Activated naive CD8-positive, alpha-beta T cell treated with anti-CD3 and anti-CD28 coated beads for 36 hours (primary cell): ENCODE measurements at regions not wholly inside any gene's neighbourhood (a gene's known extent, or its start where the extent isn't known, plus 50 kb on each side); places are given as distances from the start of the nearest gene placed in this dataset.

Source experiments
- DNase-seq: peaks from one replicate; pipeline ENCODE4 v3.0.0; 2021
- H3K27ac Mint-ChIP-seq: one replicate; pipeline ENCODE4 v1.8.0; 2022; ENCODE audit warnings: mild to moderate bottlenecking, moderate library complexity, mixed read lengths
- H3K27me3 Mint-ChIP-seq: one replicate; pipeline ENCODE4 v1.8.0; 2022; ENCODE audit warnings: mild to moderate bottlenecking, mixed read lengths
- H3K36me3 Mint-ChIP-seq: one replicate; pipeline ENCODE4 v1.8.0; 2021; ENCODE audit warnings: mild to moderate bottlenecking, mixed read lengths
- H3K4me1 Mint-ChIP-seq: one replicate; pipeline ENCODE4 v1.8.0; 2021; ENCODE audit warnings: mixed read lengths
- H3K4me3 Mint-ChIP-seq: one replicate; pipeline ENCODE4 v1.8.0; 2022; ENCODE audit warnings: mild to moderate bottlenecking, moderate library complexity, mixed read lengths
- H3K9me3 Mint-ChIP-seq: one replicate; pipeline ENCODE4 v1.8.0; 2022; ENCODE audit warnings: mixed read lengths

DNA sequence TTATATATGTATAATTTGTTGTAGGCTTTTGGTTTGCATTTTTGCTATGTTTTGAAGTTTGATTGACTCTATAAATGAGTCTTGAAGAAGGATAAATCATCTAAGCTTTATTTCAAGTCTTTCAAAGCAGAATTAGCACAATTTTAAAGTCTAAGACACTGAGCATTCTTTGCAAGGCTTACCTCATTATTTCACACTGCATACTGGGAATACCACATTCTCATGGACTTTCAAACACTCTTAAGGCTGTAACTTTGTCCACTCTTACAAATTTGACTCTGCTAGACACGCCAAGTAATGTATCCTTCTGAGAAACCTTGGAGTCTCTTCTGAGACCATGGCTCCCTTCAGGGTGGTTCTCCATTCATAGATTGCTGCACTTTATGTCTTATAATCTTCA lies 281.3 kb upstream of the COL8A1 start:
- Mint-ChIP-seq H3K27me3 (no peaks in the 10 kb centered on the region), H3K9me3 (no peaks in the 10 kb centered on the region), H3K36me3 (no peaks in the 10 kb centered on the region), H3K4me1 (no peaks in the 10 kb centered on the region), H3K4me3 (no peak overlapping the region), H3K27ac (no peak overlapping the region)
- no peak for DNase-seq

DNA sequence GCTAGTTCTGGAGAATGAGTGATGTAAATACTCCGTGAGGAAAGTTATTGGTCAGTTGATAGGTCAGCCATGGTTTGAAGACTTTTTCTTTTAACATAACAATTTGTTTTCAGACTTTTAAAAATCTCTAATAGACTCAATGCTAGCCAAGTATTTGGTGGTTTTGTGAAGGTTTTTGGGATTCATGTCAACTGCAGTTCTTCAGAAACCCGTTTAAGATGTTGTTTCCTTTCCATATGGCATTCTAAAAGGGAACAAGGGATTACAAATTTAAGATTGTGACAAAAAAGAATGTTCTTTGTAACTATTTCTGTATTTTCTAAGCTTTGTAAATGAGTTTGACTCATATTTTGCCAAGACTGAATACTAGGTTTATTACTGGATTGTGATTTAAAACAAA lies 281.7 kb upstream of the COL8A1 start:
- no peak for DNase-seq
- Mint-ChIP-seq H3K9me3 (no peaks in the 10 kb centered on the region), H3K27me3 (no peaks in the 10 kb centered on the region), H3K4me1 (no peaks in the 10 kb centered on the region), H3K36me3 (no peaks in the 10 kb centered on the region), H3K4me3 (no peak overlapping the region), H3K27ac (no peak overlapping the region)

DNA sequence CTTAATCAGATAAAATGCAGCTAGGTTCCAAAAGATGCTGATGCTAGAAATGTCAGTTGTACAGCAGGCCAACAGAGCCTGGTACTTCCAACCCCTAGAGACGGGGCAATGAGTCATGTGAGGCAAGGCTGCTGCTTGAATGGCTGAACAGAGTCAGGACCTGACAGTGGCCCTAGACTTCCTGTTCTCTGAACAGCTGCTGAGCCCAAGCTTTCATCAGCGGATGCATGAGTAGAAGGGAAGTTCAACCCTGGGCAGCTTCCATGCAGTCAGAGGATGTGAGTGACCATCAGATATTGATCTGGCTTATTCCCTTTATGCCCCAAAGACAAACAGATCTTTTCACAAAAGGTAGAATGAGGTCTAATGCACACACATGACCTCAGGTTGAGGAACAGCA lies 282.9 kb upstream of the COL8A1 start:
- no peak for DNase-seq
- Mint-ChIP-seq H3K27me3 (no peaks in the 10 kb centered on the region), H3K4me1 (no peaks in the 10 kb centered on the region), H3K27ac (no peak overlapping the region), H3K4me3 (no peak overlapping the region), H3K36me3 (no peaks in the 10 kb centered on the region), H3K9me3 (no peaks in the 10 kb centered on the region)

DNA sequence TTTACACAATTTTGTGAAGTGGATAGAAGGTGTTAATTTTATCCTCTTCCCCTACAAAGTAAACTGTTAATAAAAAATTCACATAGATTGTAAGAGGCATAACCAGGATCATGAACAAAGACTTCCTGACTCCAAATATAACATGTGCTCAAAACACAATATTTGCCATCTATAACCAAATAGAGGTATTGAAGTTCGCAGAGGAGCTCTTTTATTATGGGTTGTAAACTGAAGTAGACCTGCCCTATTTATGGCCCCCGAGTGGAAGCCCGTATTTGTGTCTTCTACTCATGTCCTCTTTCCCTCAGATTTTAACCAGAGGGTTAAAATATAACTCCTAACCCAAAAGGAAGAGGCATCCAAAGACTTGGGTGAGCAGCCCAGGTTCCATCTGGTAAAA lies 285.6 kb upstream of the COL8A1 start:
- Mint-ChIP-seq H3K4me3 (no peak overlapping the region), H3K27ac (no peak overlapping the region), H3K4me1 (no peaks in the 10 kb centered on the region), H3K9me3 (no peaks in the 10 kb centered on the region), H3K36me3 (no peaks in the 10 kb centered on the region), H3K27me3 (no peaks in the 10 kb centered on the region)
- no peak for DNase-seq

DNA sequence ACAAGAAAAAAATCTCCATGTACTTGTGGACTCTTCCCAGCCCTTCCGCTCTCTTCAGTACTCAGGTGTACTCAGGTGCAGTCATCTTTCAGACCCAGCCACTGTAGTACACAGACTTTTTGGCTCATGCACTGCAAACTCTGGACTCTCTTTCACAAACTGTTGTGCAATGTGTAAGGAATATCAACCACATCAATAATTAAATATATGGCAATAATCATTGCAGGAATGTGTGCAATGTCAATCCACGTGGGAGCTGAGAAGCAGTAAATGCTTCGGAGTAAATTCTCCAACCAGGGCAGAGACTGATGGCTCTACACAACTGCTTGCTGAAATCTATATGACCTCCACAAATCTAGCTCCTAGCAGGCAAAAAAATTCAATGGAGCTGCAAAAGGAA lies 287.3 kb upstream of the COL8A1 start:
- no peak for DNase-seq
- Mint-ChIP-seq H3K27me3 (no peaks in the 10 kb centered on the region), H3K9me3 (no peaks in the 10 kb centered on the region), H3K27ac (no peak overlapping the region), H3K36me3 (no peaks in the 10 kb centered on the region), H3K4me1 (no peaks in the 10 kb centered on the region), H3K4me3 (no peak overlapping the region)

DNA sequence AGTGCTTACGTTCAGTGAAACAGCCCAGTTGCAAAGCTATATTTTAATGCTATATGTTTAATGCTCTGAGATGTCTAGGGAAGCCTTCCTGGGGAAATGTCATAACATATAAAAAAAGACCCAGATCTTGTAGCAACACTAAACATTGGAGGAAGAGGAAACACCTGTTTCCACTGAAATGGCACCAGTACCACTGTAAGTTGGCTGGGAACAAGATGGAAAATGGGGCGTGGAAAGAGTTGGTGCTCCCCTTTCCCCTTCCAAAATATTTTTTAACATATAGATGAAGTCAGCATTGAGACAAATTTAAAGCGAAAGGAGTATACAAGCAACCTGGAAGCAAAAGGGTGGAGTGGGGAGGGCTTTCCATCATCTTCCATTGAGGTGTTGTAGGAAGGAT lies 289.9 kb upstream of the COL8A1 start:
- no peaks in the 10 kb centered on the region for H3K9me3 Mint-ChIP-seq
- no peak overlapping the region for H3K27ac Mint-ChIP-seq
- no peak for DNase-seq
- H3K27me3 Mint-ChIP-seq = no peaks in the 10 kb centered on the region
- no peaks in the 10 kb centered on the region for H3K4me1 Mint-ChIP-seq
- H3K36me3 Mint-ChIP-seq = no peaks in the 10 kb centered on the region
- H3K4me3 Mint-ChIP-seq = no peak overlapping the region

DNA sequence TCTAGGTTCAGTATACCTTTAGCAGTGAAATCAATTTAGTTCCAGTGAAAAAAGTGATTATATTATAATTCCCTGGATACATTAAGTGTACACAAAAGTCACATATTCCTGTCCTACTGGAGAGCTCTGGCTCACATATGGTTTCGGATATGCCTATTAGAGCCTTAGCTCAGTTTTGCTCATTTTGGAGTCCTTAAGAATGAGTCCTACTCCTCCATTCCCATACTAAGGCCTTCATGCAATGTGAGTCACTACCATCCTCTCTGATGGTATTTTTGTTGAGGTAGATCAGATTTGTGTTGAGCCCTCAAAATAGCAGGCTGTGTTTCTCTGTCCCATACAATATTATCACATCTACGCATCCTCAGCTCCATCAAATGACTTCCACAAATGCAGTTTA lies 294.2 kb upstream of the COL8A1 start:
- H3K36me3 Mint-ChIP-seq = no peaks in the 10 kb centered on the region
- DNase-seq = no peak
- no peak overlapping the region for H3K4me3 Mint-ChIP-seq

DNA sequence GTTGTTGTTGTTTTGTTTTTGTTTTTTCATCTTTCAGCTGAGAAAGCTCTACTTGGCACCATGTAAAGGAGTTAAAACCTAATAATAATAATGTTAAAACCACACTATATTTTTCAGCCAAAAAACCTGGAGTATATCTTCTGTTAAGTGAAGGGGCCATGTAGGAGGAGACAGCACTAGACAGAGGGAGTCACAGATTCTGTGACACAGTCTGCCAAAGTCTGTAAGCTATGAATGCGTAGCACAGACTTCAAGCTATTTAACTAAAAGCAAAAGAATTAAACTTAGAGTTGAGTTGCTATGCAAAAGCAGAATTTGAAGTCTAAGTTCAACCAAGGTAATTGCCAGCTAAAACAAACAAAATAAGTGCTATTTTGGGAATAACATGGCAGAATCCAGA lies 296.0 kb upstream of the COL8A1 start:
- H3K36me3 Mint-ChIP-seq = no peaks in the 10 kb centered on the region
- no peak overlapping the region for H3K27ac Mint-ChIP-seq
- no peak for DNase-seq
- H3K27me3 Mint-ChIP-seq = no peaks in the 10 kb centered on the region
- no peaks in the 10 kb centered on the region for H3K4me1 Mint-ChIP-seq
- H3K4me3 Mint-ChIP-seq = no peak overlapping the region
- peaks cover 2% of the 10 kb centered on the region for H3K9me3 Mint-ChIP-seq

More for the DNA sequence above, 294.2 kb upstream of the COL8A1 start:
- no peak overlapping the region for H3K27ac Mint-ChIP-seq
- H3K9me3 Mint-ChIP-seq = peaks cover 2% of the 10 kb centered on the region
- H3K4me1 Mint-ChIP-seq = no peaks in the 10 kb centered on the region
- no peaks in the 10 kb centered on the region for H3K27me3 Mint-ChIP-seq

DNA sequence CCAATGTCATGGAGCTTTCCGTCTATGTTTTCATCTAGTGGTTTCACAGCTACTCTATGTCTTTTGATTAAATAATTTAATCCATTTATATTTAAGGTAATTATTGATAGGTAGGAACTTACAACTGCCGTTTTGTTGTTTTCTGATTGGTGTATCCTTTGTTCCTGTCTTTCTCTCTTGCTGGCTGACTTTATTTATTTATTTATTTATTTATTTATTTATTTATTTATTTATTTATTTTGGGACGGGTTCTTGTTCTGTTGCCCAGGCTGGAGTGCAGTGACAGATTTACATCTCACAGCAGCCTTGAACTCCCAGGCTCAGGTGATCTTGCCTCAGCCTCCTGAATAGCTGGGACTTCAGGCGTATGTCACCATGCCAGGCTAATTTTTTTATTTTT lies 299.2 kb upstream of the COL8A1 start:
- Mint-ChIP-seq H3K27me3 (no peaks in the 10 kb centered on the region), H3K9me3 (peaks cover 2% of the 10 kb centered on the region), H3K36me3 (no peaks in the 10 kb centered on the region), H3K4me3 (no peak overlapping the region), H3K4me1 (no peaks in the 10 kb centered on the region), H3K27ac (no peak overlapping the region)
- DNase-seq = no peak

DNA sequence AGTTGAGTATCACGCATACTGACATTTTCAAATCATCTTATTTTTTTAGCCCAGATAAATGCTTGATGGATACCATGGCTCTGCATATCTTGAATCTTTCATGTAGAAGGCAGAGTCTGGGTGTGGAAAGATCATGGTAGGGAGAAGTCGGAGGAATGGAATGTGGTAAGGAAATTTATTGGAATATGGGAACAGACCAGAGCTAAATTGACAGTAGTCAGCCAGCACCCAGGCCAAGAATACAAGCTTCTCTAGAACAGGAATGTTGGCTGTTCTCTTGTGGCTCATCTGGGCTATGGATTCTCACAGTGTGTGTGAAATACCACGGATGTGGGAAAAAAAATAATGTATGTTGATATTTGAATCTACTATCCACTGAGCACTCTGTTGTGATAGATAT lies 305.7 kb upstream of the COL8A1 start:
- Mint-ChIP-seq H3K27me3 (no peaks in the 10 kb centered on the region), H3K4me3 (no peak overlapping the region), H3K4me1 (no peaks in the 10 kb centered on the region), H3K36me3 (no peaks in the 10 kb centered on the region), H3K9me3 (no peaks in the 10 kb centered on the region), H3K27ac (no peak overlapping the region)
- no peak for DNase-seq

DNA sequence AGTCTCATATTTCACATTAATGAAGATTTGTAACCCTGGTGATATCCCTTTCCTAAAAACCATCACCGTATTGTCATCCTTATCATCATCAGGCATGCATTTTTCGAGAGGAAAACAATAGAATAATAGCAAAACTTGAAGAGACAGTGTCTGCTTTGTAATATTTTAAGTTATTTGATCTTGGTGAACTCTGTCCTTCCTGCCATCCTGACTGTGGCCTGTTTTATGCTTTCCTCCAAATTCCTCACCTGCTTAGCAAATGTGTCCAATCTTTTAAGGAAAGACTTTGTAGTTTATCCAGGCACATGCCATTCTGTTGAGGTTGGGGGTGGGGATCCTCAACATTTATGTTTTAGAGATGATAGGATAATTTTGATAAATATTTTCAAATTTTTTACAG lies 306.1 kb upstream of the COL8A1 start:
- Mint-ChIP-seq H3K4me1 (no peaks in the 10 kb centered on the region), H3K27me3 (no peaks in the 10 kb centered on the region), H3K4me3 (no peak overlapping the region), H3K36me3 (no peaks in the 10 kb centered on the region), H3K9me3 (no peaks in the 10 kb centered on the region), H3K27ac (no peak overlapping the region)
- no peak for DNase-seq

DNA sequence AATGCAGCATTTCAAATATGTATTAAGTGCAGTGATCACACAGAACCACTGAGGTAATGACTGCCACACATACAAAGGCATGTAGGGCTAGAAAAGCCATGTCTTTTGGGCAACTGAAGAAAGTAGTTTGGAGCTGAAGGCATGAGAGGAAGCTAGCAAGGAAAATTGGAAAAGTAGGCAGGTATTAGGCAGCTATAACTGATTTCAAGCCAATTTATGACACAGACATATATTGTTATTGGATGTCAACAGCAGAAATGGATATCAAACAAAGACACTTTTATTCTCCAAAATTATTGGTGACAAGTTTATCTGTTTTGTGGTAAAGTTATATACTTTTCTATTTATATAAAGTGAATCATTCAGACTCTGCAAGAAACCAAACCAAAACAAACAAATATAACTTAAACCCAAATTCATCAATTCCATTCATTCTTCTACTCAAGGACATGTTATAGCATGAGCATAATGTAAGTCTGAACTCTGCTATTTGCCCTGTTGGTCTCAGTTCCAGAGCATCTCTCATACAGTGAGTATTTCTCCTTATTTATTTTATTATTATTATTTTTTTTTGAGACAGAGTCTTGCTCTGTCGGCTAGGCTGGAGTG lies 307.4 kb upstream of the COL8A1 start:
- DNase-seq = no peak
- no peaks in the 10 kb centered on the region for H3K4me1 Mint-ChIP-seq
- H3K9me3 Mint-ChIP-seq = no peaks in the 10 kb centered on the region
- no peak overlapping the region for H3K27ac Mint-ChIP-seq
- no peak overlapping the region for H3K4me3 Mint-ChIP-seq
- H3K36me3 Mint-ChIP-seq = no peaks in the 10 kb centered on the region
- no peaks in the 10 kb centered on the region for H3K27me3 Mint-ChIP-seq

DNA sequence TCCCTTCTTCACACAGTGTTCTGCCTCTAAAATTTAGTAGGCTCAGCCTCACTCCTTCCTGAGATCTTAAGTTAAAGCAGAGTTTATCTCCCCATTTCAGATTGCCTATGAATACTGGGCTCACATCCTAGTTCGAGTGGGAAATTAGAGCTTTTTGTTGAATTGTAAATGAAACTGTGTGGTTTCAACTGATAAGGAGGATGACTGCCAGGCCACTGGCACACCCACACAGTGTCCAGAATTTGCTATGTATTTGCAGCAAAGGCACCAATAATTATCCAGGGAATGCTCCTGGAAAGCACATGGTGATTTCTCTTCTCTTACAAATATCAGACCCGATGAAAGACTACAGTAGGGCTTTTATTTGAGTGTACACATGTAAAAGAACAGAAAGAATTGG lies 308.1 kb upstream of the COL8A1 start:
- H3K4me3 Mint-ChIP-seq = no peak overlapping the region
- no peaks in the 10 kb centered on the region for H3K36me3 Mint-ChIP-seq
- H3K4me1 Mint-ChIP-seq = no peaks in the 10 kb centered on the region
- no peak for DNase-seq
- H3K9me3 Mint-ChIP-seq = no peaks in the 10 kb centered on the region
- no peak overlapping the region for H3K27ac Mint-ChIP-seq
- no peaks in the 10 kb centered on the region for H3K27me3 Mint-ChIP-seq

DNA sequence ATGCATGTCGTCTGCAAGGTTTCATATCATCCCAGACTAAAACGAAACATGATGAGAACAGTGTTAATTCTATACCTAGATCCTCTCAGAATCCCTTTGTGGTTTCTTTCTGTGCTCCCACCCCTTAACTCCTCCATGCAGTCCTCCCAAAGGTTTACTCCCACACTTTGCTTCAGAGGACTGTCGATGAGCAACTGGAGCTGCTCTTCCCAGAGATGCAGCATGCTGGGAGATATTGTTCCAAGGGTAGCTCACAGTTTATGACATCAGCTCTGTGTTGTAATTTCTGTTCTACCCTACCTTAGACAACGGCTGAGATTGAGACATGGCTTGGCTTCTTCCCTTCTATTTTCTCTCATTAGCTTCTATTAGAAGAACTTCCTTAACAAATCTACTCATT lies 313.0 kb upstream of the COL8A1 start:
- H3K27ac Mint-ChIP-seq = no peak overlapping the region
- no peaks in the 10 kb centered on the region for H3K9me3 Mint-ChIP-seq
- H3K27me3 Mint-ChIP-seq = no peaks in the 10 kb centered on the region
- no peak for DNase-seq
- H3K4me3 Mint-ChIP-seq = no peak overlapping the region
- no peaks in the 10 kb centered on the region for H3K4me1 Mint-ChIP-seq
- no peaks in the 10 kb centered on the region for H3K36me3 Mint-ChIP-seq

DNA sequence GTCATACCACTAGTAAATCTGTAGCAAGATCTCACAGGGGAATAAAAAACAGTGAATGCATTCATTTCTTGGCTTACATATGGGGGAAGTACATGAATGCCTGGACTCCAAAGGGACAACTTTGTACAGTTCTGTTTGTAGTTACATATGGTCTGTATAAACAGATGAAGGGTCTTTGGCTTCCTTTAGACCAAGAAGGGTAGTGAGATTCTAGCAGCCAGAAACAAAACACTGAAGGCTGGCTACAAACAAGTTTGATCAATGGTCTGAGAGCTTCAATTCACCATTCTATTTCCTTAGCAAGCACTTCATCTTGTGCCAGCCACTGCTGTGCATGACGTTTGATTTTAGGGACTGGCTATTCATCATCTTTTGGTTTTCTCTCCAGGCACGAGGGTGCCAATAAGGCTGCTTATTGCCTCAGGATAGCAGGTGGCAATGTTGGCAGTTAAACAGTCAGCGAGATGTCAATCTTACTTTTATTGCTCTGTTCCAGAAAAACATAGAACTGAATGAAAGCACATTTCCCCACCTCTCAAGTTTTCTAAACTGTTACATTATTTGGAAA lies 313.7 kb upstream of the COL8A1 start:
- no peaks in the 10 kb centered on the region for H3K27me3 Mint-ChIP-seq
- H3K9me3 Mint-ChIP-seq = no peaks in the 10 kb centered on the region
- no peak for DNase-seq
- no peaks in the 10 kb centered on the region for H3K36me3 Mint-ChIP-seq
- H3K4me1 Mint-ChIP-seq = no peaks in the 10 kb centered on the region
- no peak overlapping the region for H3K4me3 Mint-ChIP-seq
- no peak overlapping the region for H3K27ac Mint-ChIP-seq

DNA sequence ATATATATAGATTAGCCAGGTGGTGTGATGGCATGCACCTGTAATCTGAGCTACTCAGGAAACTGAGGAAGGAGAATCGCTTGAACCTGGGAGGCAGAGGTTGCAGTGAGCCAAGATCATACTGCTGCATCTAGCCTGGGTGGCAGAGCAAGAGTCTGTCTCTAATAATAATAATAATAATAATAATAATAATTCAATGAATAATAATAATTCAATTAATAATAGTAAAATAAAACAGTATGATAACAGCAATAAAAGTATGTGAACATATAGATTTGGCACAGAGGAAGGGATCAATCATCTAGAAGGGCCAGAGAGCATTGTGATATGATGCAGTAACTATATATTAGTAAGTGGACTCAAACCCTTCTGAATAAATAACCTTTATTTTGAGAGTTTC lies 314.5 kb upstream of the COL8A1 start:
- no peaks in the 10 kb centered on the region for H3K36me3 Mint-ChIP-seq
- no peaks in the 10 kb centered on the region for H3K4me1 Mint-ChIP-seq
- no peaks in the 10 kb centered on the region for H3K9me3 Mint-ChIP-seq
- no peaks in the 10 kb centered on the region for H3K27me3 Mint-ChIP-seq
- no peak for DNase-seq
- no peak overlapping the region for H3K4me3 Mint-ChIP-seq
- no peak overlapping the region for H3K27ac Mint-ChIP-seq
